ENCODE measurements at regions not wholly inside any gene's neighbourhood (a gene's known extent, or its start where the extent isn't known, plus 50 kb on each side); places are given as distances from the start of the nearest gene placed in this dataset.

GRCh38 chr6:100271202-100271601, 193.5 kb downstream of the SIM1 start:
- intact Hi-C loops (cut with DNase I): no loop called here
- DNase-seq: no peak

- intact Hi-C loops (cut with DNase I): no loop called here
- DNase-seq: no peak
Observed at GRCh38 chr6:100269189-100269588, 195.5 kb downstream of the SIM1 start.

GRCh38 chr6:100268326-100268725, 196.4 kb downstream of the SIM1 start:
- no peak for DNase-seq
- intact Hi-C loops (cut with DNase I): no loop called here

- intact Hi-C loops (cut with DNase I): no loop called here
- no peak for DNase-seq
Observed at GRCh38 chr6:100267721-100268123, 197.0 kb downstream of the SIM1 start.

- intact Hi-C loops (cut with DNase I): no loop called here
- DNase-seq: no peak
Observed at GRCh38 chr6:100266494-100267401, 198.0 kb downstream of the SIM1 start.

GRCh38 chr6:100262086-100262485, 202.6 kb downstream of the SIM1 start:
- no peak for DNase-seq
- intact Hi-C loops (cut with DNase I): no loop called here

GRCh38 chr6:100261486-100261885, 203.2 kb downstream of the SIM1 start:
- DNase-seq: no peak
- intact Hi-C loops (cut with DNase I): no loop called here

- DNase-seq: no peak
- intact Hi-C loops (cut with DNase I): no loop called here
Observed at GRCh38 chr6:100260584-100260983, 204.1 kb downstream of the SIM1 start.

GRCh38 chr6:100259865-100260264, 204.9 kb downstream of the SIM1 start:
- intact Hi-C loops (cut with DNase I): no loop called here
- DNase-seq: no peak

GRCh38 chr6:100258752-100259151, 206.0 kb downstream of the SIM1 start:
- DNase-seq: no peak
- intact Hi-C loops (cut with DNase I): no loop called here

- DNase-seq: no peak
Observed at GRCh38 chr6:100257793-100258395, 206.8 kb downstream of the SIM1 start.

GRCh38 chr6:100255701-100256100, 209.0 kb downstream of the SIM1 start:
- intact Hi-C loops (cut with DNase I): no loop called here
- no peak for DNase-seq

More at GRCh38 chr6:100257793-100258395, 206.8 kb downstream of the SIM1 start:
- intact Hi-C loops (cut with DNase I): no loop called here

GRCh38 chr6:100247123-100247522, 217.6 kb downstream of the SIM1 start:
- DNase-seq: no peak
- intact Hi-C loops (cut with DNase I): no loop called here

GRCh38 chr6:100246206-100246605, 218.5 kb downstream of the SIM1 start:
- intact Hi-C loops (cut with DNase I): no loop called here
- DNase-seq: no peak

GRCh38 chr6:100240798-100241197, 223.9 kb downstream of the SIM1 start:
- intact Hi-C loops (cut with DNase I): no loop called here
- DNase-seq: no peak

GRCh38 chr6:100237821-100238220, 226.9 kb downstream of the SIM1 start:
- intact Hi-C loops (cut with DNase I): no loop called here
- DNase-seq: no peak

GRCh38 chr6:100236389-100236788, 228.3 kb downstream of the SIM1 start:
- no peak for DNase-seq
- intact Hi-C loops (cut with DNase I): no loop called here

- intact Hi-C loops (cut with DNase I): no loop called here
- no peak for DNase-seq
Observed at GRCh38 chr6:100235631-100236030, 229.1 kb downstream of the SIM1 start.

GRCh38 chr6:100234625-100235024, 230.1 kb downstream of the SIM1 start:
- DNase-seq: no peak
- intact Hi-C loops (cut with DNase I): no loop called here

- intact Hi-C loops (cut with DNase I): no loop called here
- DNase-seq: no peak
Observed at GRCh38 chr6:100232781-100233573, 231.7 kb downstream of the SIM1 start.
